Activated T-cell treated with anti-CD3 and anti-CD28 coated beads, Interleukin-2, amount 50 U/mL, for 4 hours (primary cell): ENCODE measurements at regions not wholly inside any gene's neighbourhood (a gene's known extent, or its start where the extent isn't known, plus 50 kb on each side); places are given as distances from the start of the nearest gene placed in this dataset.

Source experiments
- ATAC-seq, 2 donors: fragments of 200-7000 bp; cut with Tn5 transposase; one replicate each; pipeline ENCODE4 v1.10.0; 2021
- DNase-seq: peaks from one replicate; pipeline ENCODE4 v3.0.0-alpha.2; 2020
- H3K27me3 Mint-ChIP-seq: one replicate; pipeline ENCODE4 v1.8.0; 2021; ENCODE audit warnings: low read depth, mixed read lengths
- H3K36me3 Mint-ChIP-seq: one replicate; pipeline ENCODE4 v1.8.0; 2022; ENCODE audit warnings: mixed read lengths; ENCODE audit not compliant: insufficient read depth
- H3K4me1 Mint-ChIP-seq: one replicate; pipeline ENCODE4 v1.8.0; 2021; ENCODE audit warnings: low read depth, mixed read lengths
- H3K4me3 Mint-ChIP-seq: one replicate; pipeline ENCODE4 v1.8.0; 2021; ENCODE audit warnings: mild to moderate bottlenecking, moderate library complexity, mixed read lengths
- H3K9me3 Mint-ChIP-seq: one replicate; pipeline ENCODE4 v1.8.0; 2021; ENCODE audit warnings: mixed read lengths

DNA sequence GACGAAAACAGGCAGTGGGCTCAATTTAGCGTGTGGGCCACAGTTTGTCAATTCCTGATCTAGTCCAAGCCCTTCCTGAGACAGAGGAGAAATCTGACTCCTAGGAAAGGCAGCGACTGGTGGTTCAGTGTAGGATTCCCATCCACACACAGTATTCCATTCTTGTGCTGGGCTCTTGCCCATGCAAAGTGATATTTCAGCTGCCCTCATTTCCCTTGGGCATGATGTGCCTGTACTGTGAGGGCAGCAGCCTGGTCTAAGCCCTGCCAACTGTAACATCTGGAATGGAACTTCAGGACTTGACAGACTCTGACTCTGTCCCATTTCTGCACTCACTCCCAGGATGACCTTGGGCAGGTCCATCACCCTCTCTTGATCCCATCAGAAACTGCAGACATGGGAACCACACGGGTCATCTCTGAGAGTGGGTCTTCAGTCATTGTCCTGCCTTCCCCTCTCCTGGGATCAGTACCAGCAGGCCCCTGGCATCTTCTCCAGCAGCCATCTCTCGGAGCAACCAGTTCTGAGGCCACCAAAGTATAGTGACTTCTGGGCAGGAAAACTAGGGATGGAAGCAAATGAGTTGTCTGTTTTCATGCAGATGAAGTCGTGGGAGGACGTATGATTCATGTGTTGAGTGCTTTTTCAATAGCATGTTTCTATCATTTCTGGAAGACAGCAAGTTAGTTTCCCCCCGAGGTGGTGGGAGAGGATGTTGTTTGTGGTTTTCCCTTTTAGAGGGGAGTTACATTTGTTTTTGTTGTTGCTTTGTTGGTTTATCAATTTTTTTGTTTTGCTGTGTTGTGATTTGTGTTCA lies 54.2 kb upstream of the BCL2L14 start:
- H3K4me1 Mint-ChIP-seq, result peaks cover 67% of the 10 kb centered on the region
- peak overlapping the region; percentile 7 for H3K4me3 Mint-ChIP-seq
- H3K9me3 Mint-ChIP-seq, result no peaks in the 10 kb centered on the region
- H3K36me3 Mint-ChIP-seq, result no peaks in the 10 kb centered on the region
- H3K27me3 Mint-ChIP-seq, result no peaks in the 10 kb centered on the region
- no peak for DNase-seq
- peak; percentile 79 to 84 for ATAC-seq

GRCh38 chr12:12017135-12017581 lies 53.6 kb upstream of the BCL2L14 start:
- H3K27me3 Mint-ChIP-seq, result no peaks in the 10 kb centered on the region
- no peak overlapping the region for H3K4me3 Mint-ChIP-seq
- H3K4me1 Mint-ChIP-seq, result peaks cover 66% of the 10 kb centered on the region
- no peaks in the 10 kb centered on the region for H3K36me3 Mint-ChIP-seq
- H3K9me3 Mint-ChIP-seq, result no peaks in the 10 kb centered on the region
- DNase-seq (no peak), ATAC-seq (peak; percentile 71 to 77)

DNA sequence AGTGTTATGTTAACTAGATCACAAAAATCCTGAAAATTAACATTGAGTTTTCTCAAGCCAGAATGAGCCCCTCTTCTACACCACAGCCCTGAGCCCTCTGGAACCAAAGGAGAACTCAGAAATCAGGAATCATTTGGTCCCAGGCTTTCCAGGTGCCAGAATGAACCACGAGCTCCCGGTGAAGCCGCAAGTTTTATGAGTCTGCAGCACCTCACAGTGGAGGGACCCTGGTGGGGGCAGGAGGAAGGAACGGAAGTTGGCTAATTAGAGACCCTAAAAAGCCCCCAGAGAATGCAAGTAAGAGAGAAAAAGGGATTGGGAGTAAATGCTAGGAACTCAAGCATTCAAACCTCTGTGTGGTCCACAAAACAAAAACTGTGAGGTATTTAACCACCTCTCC lies 52.9 kb upstream of the BCL2L14 start:
- ATAC-seq (no peak), DNase-seq (no peak)
- H3K4me3 Mint-ChIP-seq, result no peak overlapping the region
- H3K9me3 Mint-ChIP-seq, result no peaks in the 10 kb centered on the region
- H3K4me1 Mint-ChIP-seq, result peaks cover 63% of the 10 kb centered on the region
- no peaks in the 10 kb centered on the region for H3K27me3 Mint-ChIP-seq
- no peaks in the 10 kb centered on the region for H3K36me3 Mint-ChIP-seq

DNA sequence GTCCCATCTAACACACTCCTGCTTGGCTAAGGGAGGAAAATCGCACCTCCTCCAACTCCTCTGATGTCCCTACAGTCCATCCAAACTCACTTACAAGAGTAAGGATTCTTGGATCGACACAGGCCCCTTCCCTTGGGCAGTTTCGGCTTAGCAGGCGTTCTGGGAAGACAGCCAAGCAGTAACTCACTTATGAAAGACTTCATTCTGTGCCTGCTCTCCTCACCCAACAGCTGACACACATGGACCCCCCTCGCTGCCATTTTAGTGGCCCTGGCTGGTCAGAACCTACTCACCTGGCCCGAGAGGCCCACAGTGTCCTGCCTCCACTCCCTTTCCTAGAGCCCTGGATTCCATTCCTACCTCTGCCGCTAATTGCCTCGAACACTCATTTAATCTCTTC lies 52.3 kb upstream of the BCL2L14 start:
- Mint-ChIP-seq H3K4me1 (peaks cover 67% of the 10 kb centered on the region), H3K9me3 (no peaks in the 10 kb centered on the region), H3K36me3 (no peaks in the 10 kb centered on the region)

DNA sequence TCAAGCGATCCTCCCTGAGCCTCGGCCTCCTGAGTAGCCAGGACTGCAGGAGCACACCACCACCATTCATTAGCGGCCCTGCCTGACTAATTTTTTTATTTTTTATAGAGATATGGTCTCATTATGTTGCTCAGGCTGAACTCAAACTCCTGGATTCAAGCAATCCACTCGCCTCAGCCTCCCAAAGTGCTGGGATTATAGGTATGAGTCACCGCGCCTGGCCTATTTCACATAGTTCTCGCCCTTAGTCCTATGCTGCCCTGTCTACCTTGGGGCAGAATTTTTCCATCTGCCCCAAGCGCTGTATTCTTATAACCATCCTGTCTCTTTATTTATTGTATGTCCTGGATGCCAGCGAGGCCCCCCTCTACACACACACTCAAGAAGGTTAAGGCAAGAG lies 50.9 kb upstream of the BCL2L14 start:
- H3K4me3 Mint-ChIP-seq, result no peak overlapping the region
- no peaks in the 10 kb centered on the region for H3K27me3 Mint-ChIP-seq
- no peaks in the 10 kb centered on the region for H3K9me3 Mint-ChIP-seq
- H3K4me1 Mint-ChIP-seq, result peaks cover 70% of the 10 kb centered on the region
- DNase-seq (no peak), ATAC-seq (no peak)
- H3K36me3 Mint-ChIP-seq, result no peaks in the 10 kb centered on the region

More for the DNA sequence above, 52.3 kb upstream of the BCL2L14 start:
- ATAC-seq (no peak), DNase-seq (no peak)
- Mint-ChIP-seq H3K27me3 (no peaks in the 10 kb centered on the region), H3K4me3 (no peak overlapping the region)

DNA sequence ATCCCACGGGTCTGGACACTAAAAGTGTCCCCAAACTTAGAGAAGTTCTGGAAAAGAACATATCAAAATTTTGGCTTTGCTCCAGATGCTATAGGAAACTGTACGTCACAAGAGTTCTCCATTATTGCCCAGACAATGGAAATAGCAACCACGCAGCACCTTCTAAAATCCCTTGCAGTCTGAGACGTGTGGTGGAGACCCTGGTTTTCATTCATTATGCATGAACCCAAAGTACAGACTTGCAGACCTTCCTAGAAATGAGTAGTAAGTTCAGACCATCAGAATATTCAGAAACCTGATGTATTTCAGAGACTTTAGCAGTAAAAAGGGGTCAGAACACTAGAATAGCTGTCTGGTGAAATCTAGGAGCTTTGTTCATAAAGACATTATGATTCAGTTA lies 50.0 kb upstream of the BCL2L14 start:
- no peak overlapping the region for H3K4me3 Mint-ChIP-seq
- peaks cover 70% of the 10 kb centered on the region for H3K4me1 Mint-ChIP-seq
- no peak for ATAC-seq
- H3K27me3 Mint-ChIP-seq, result no peaks in the 10 kb centered on the region
- no peak for DNase-seq
- H3K36me3 Mint-ChIP-seq, result no peaks in the 10 kb centered on the region
- peaks cover 3% of the 10 kb centered on the region for H3K9me3 Mint-ChIP-seq
